ENCODE measurements at regions not wholly inside any gene's neighbourhood (a gene's known extent, or its start where the extent isn't known, plus 50 kb on each side); places are given as distances from the start of the nearest gene placed in this dataset.

- no peak for DNase-seq (ENCODE audit: insufficient read length, low spot score)
- TF ChIP-seq, protein P1, sequence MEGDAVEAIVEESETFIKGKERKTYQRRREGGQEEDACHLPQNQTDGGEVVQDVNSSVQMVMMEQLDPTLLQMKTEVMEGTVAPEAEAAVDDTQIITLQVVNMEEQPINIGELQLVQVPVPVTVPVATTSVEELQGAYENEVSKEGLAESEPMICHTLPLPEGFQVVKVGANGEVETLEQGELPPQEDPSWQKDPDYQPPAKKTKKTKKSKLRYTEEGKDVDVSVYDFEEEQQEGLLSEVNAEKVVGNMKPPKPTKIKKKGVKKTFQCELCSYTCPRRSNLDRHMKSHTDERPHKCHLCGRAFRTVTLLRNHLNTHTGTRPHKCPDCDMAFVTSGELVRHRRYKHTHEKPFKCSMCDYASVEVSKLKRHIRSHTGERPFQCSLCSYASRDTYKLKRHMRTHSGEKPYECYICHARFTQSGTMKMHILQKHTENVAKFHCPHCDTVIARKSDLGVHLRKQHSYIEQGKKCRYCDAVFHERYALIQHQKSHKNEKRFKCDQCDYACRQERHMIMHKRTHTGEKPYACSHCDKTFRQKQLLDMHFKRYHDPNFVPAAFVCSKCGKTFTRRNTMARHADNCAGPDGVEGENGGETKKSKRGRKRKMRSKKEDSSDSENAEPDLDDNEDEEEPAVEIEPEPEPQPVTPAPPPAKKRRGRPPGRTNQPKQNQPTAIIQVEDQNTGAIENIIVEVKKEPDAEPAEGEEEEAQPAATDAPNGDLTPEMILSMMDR (IDR thresholded peaks at IDR 0.05; ENCODE audit: insufficient read depth, missing control alignments) = no peak
- no peak for FAIRE-seq
Measured at GRCh38 chr3:76842216-76842615, 197.7 kb upstream of the ROBO2 start.

DNA sequence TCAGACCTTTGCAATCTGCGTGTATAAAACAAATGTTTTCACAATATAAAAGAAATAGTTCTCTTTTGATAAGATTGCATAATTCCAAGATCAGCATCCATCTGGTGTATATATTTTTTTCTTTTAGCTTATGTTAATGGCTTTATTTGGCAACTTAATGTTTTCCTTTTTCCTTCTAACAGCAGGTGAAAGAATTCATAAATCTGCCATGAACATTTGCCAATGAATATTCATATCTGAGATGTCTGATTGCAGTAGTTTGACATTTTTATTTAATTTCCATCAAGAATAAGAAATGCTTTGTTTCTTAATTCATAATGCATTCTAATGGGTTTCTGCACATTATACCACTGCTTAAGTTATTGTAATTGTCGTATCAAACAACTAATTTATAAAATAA lies 184.4 kb upstream of the ROBO2 start:
- no peak for FAIRE-seq
- TF ChIP-seq, protein P1 (IDR thresholded peaks at IDR 0.05; ENCODE audit: insufficient read depth, missing control alignments) = no peak
- DNase-seq (ENCODE audit: insufficient read length, low spot score) = no peak

- DNase-seq (ENCODE audit: insufficient read length, low spot score) (no peak), FAIRE-seq (no peak)
- TF ChIP-seq, protein P1 (IDR thresholded peaks at IDR 0.05; ENCODE audit: insufficient read depth, missing control alignments) = no peak
Measured at GRCh38 chr3:76859596-76859995, 180.3 kb upstream of the ROBO2 start.

GRCh38 chr3:76864355-76864754 lies 175.5 kb upstream of the ROBO2 start:
- no peak for DNase-seq (ENCODE audit: insufficient read length, low spot score)
- no peak for FAIRE-seq
- TF ChIP-seq, protein P1 (IDR thresholded peaks at IDR 0.05; ENCODE audit: insufficient read depth, missing control alignments) = no peak

GRCh38 chr3:76866729-76867408 lies 173.0 kb upstream of the ROBO2 start:
- DNase-seq (ENCODE audit: insufficient read length, low spot score) = no peak
- no peak for FAIRE-seq
- TF ChIP-seq, protein P1 (IDR thresholded peaks at IDR 0.05; ENCODE audit: insufficient read depth, missing control alignments) = no peak

DNA sequence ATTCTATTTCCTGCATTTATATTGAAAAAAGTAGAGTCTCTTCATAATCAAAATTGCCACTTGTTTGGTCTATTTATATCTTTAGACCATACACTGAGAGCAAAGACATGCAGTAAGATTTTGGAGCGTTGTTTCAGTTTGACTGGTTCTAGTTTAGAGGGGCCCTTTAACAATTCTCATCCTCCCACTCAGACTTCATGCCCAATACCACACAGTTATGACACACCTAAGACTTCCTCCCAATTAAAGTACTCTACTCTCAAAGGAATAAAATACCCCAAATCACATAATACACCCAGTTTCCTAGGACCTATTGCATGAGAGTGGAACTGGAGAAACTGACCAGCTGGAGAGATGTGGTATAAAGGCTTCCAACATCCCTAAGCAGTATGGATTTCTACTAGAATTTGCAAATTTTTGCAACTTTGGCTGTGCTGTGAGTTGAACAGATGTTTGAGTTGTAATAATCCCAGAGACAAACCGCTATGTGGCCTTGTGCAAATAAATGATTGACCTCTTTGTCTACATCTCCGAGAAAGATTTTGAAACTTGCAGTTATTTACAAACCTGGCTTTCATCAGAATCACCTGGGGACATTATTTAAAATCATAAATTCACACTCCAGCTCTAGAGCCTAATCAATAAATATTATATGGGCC lies 170.0 kb upstream of the ROBO2 start:
- DNase-seq (ENCODE audit: insufficient read length, low spot score) (no peak), FAIRE-seq (no peak)
- TF ChIP-seq, protein P1 (IDR thresholded peaks at IDR 0.05; ENCODE audit: insufficient read depth, missing control alignments) = no peak

- DNase-seq (ENCODE audit: insufficient read length, low spot score) (no peak), FAIRE-seq (no peak)
- TF ChIP-seq, protein P1 (IDR thresholded peaks at IDR 0.05; ENCODE audit: insufficient read depth, missing control alignments) = no peak
Measured at GRCh38 chr3:76871655-76872054, 168.2 kb upstream of the ROBO2 start.

Data from D721Med (cell line).